IMR-90 (cell line): ENCODE measurements at regions not wholly inside any gene's neighbourhood (a gene's known extent, or its start where the extent isn't known, plus 50 kb on each side); places are given as distances from the start of the nearest gene placed in this dataset.

Source experiments
- ATAC-seq: fragments of 200-7000 bp; cut with Tn5 transposase; 2 replicates; pipeline ENCODE4 v1.9.1; 2020; ENCODE audit warnings: low read depth, mild to moderate bottlenecking, moderate library complexity
- BruUV-seq: library from RNA; stranded (reverse); fragments of 400-500 nt; replicated peaks from 2 replicates; lab custom pipeline; 2021; lab: Mats Ljungman, UMichigan
- CTCF ChIA-PET: fragments of 300-600 bp; formaldehyde crosslinking; extraction: SDS; loops from one replicate; lab custom pipeline; 2021; ENCODE audit warnings: antibody characterized with exemption; lab: Yijun Ruan, JAX
- POLR2A ChIA-PET: fragments of 300-600 bp; sonication (Branson Sonifier 250); formaldehyde crosslinking; loops from one replicate; lab custom pipeline; 2022; ENCODE audit warnings: antibody characterized with exemption; ENCODE audit not compliant: unreplicated experiment; lab: Charles Lee
- DNase-seq: peaks from one replicate; pipeline ENCODE4 v3.0.0; 2013
- H2AFZ ChIP-seq: replicated peaks from 2 replicates; pipeline ENCODE3; 2013; ENCODE audit warnings: low read length, mild to moderate bottlenecking; ENCODE audit not compliant: poor library complexity
- H2AK5ac ChIP-seq: 2 replicates; pipeline ENCODE4 v1.6.1; 2013; ENCODE audit warnings: low read depth, low read length, inconsistent platforms
- H2AK9ac ChIP-seq: replicated peaks from 2 replicates; pipeline ENCODE3; 2013; ENCODE audit warnings: mild to moderate bottlenecking, low read depth, low read length, moderate library complexity; ENCODE audit not compliant: poor library complexity
- H2BK120ac ChIP-seq: 2 replicates; pipeline ENCODE4 v1.6.1; 2013; ENCODE audit warnings: low read depth, low read length, inconsistent platforms
- H2BK15ac ChIP-seq: 3 replicates; pipeline ENCODE4 v1.6.1; 2013; ENCODE audit warnings: low read depth, low read length, inconsistent platforms
- H2BK20ac ChIP-seq: 2 replicates; pipeline ENCODE4 v1.6.1; 2013; ENCODE audit warnings: low read depth, mild to moderate bottlenecking, inconsistent platforms, low read length, moderate library complexity
- H2BK5ac ChIP-seq: 2 replicates; pipeline ENCODE4 v1.6.1; 2013; ENCODE audit warnings: mild to moderate bottlenecking, low read depth, low read length, inconsistent platforms; ENCODE audit not compliant: poor library complexity, severe bottlenecking
- H3K14ac ChIP-seq: replicated peaks from 2 replicates; pipeline ENCODE4 v1.6.1; 2013; ENCODE audit warnings: low read depth, low read length, inconsistent platforms
- H3K18ac ChIP-seq: 2 replicates; pipeline ENCODE4 v1.6.1; 2013; ENCODE audit warnings: low read depth, low read length, control low read depth
- H3K23ac ChIP-seq: 2 replicates; pipeline ENCODE4 v1.6.1; 2013; ENCODE audit warnings: low read depth, low read length, inconsistent platforms
- H3K27ac ChIP-seq: 2 replicates; pipeline ENCODE4 v1.5.1; 2013; ENCODE audit warnings: mild to moderate bottlenecking, control low read depth, low read length; ENCODE audit not compliant: insufficient read depth
- H3K27me3 ChIP-seq: 2 replicates; pipeline ENCODE4 v1.6.1; 2013; ENCODE audit warnings: low read length; ENCODE audit not compliant: control insufficient read depth, insufficient read depth
- H3K36me3 ChIP-seq: 2 replicates; pipeline ENCODE4 v1.6.1; 2013; ENCODE audit warnings: low read length, mixed read lengths; ENCODE audit not compliant: control insufficient read depth, insufficient read depth
- H3K4ac ChIP-seq: 2 replicates; pipeline ENCODE4 v1.6.1; 2013; ENCODE audit warnings: low read depth, low read length, inconsistent platforms
- H3K4me1 ChIP-seq: 2 replicates; pipeline ENCODE4 v1.6.1; 2013; ENCODE audit warnings: low read length, mixed read lengths; ENCODE audit not compliant: control insufficient read depth, insufficient read depth
- H3K4me2 ChIP-seq: 2 replicates; pipeline ENCODE4 v1.6.1; 2013; ENCODE audit warnings: low read depth, mild to moderate bottlenecking, control low read depth, low read length, moderate library complexity
- H3K4me3 ChIP-seq: 2 replicates; pipeline ENCODE4 v1.5.1; 2013; ENCODE audit warnings: low read depth, mild to moderate bottlenecking, control low read depth, low read length, moderate library complexity; ENCODE audit not compliant: insufficient read depth
- H3K56ac ChIP-seq: 2 replicates; pipeline ENCODE4 v1.6.1; 2013; ENCODE audit warnings: low read length, inconsistent platforms; ENCODE audit not compliant: insufficient read depth; ENCODE audit errors: extremely low read depth
- H3K79me1 ChIP-seq, 2 experiments: 2 replicates each; pipeline ENCODE4 v1.6.1; 2013; ENCODE audit warnings: low read length in 2 of 2, inconsistent platforms in 1 of 2, low read depth in 1 of 2
- H3K9ac ChIP-seq: 2 replicates; pipeline ENCODE4 v1.6.1; 2013; ENCODE audit warnings: low read depth, low read length, control low read depth
- H3K9me1 ChIP-seq: 2 replicates; pipeline ENCODE4 v1.6.1; 2013; ENCODE audit warnings: low read length, inconsistent platforms; ENCODE audit not compliant: insufficient read depth
- H3K9me3 ChIP-seq: 2 replicates; pipeline ENCODE4 v1.6.1; 2013; ENCODE audit warnings: low read length; ENCODE audit not compliant: control insufficient read depth, insufficient read depth
- H4K20me1 ChIP-seq: 2 replicates; pipeline ENCODE4 v1.6.1; 2013; ENCODE audit warnings: low read length, inconsistent platforms; ENCODE audit not compliant: insufficient read depth
- H4K5ac ChIP-seq: 2 replicates; pipeline ENCODE4 v1.6.1; 2013; ENCODE audit warnings: mild to moderate bottlenecking, low read depth, low read length, control low read depth
- H4K8ac ChIP-seq, 2 experiments: 2 replicates each; pipeline ENCODE4 v1.6.1; 2013; ENCODE audit warnings: low read depth in 2 of 2, low read length in 2 of 2, control low read depth in 1 of 2, inconsistent platforms in 1 of 2
- H4K91ac ChIP-seq: 2 replicates; pipeline ENCODE4 v1.6.1; 2013; ENCODE audit warnings: low read depth, low read length, inconsistent platforms; ENCODE audit not compliant: insufficient read depth
- BHLHE40 ChIP-seq: fragments of 150-350 bp; IDR thresholded peaks from 2 replicates; pipeline ENCODE4 v1.6.1; 2016; ENCODE audit warnings: mild to moderate bottlenecking, low read depth, low read length
- CEBPB ChIP-seq: IDR thresholded peaks from 2 replicates; pipeline ENCODE4 v1.6.1; 2012; ENCODE audit warnings: low read depth, low read length, improper control_type of control experiment
- CHD1 ChIP-seq: IDR thresholded peaks from 2 replicates; pipeline ENCODE4 v1.6.1; 2012; ENCODE audit warnings: low read depth, low read length, improper control_type of control experiment
- CTCF ChIP-seq: conservative IDR thresholded peaks from 2 replicates; pipeline ENCODE4 v1.5.1; 2012; ENCODE audit warnings: mild to moderate bottlenecking, low read depth, low read length, improper control_type of control experiment
- ELK1 ChIP-seq: fragments of 150-350 bp; IDR thresholded peaks from 2 replicates; pipeline ENCODE4 v1.6.1; 2016; ENCODE audit warnings: low read depth, mild to moderate bottlenecking, low read length, moderate library complexity, borderline replicate concordance
- FOS ChIP-seq: fragments of 150-350 bp; IDR thresholded peaks from 2 replicates; pipeline ENCODE4 v1.6.1; 2016; ENCODE audit warnings: low read depth, low read length
- MAFK ChIP-seq: IDR thresholded peaks from 2 replicates; pipeline ENCODE4 v1.6.1; 2012; ENCODE audit warnings: low read depth, low read length, improper control_type of control experiment
- MAZ ChIP-seq: IDR thresholded peaks from 2 replicates; pipeline ENCODE4 v1.6.1; 2012; ENCODE audit warnings: low read depth, mild to moderate bottlenecking, low read length, improper control_type of control experiment, moderate library complexity, borderline replicate concordance
- MXI1 ChIP-seq: IDR thresholded peaks from 2 replicates; pipeline ENCODE4 v1.6.1; 2012; ENCODE audit warnings: low read depth, mild to moderate bottlenecking, low read length, moderate library complexity, borderline replicate concordance
- NFE2L2 ChIP-seq: fragments of 150-350 bp; IDR thresholded peaks from 2 replicates; pipeline ENCODE4 v1.6.1; 2016; ENCODE audit warnings: low read depth, mild to moderate bottlenecking, low read length
- POLR2A ChIP-seq: IDR thresholded peaks from 2 replicates; pipeline ENCODE4 v1.6.1; 2012; ENCODE audit warnings: mild to moderate bottlenecking, low read depth, low read length
- RAD21 ChIP-seq: IDR thresholded peaks from 2 replicates; pipeline ENCODE4 v1.6.1; 2012; ENCODE audit warnings: low read length, improper control_type of control experiment
- RCOR1 ChIP-seq: IDR thresholded peaks from 2 replicates; pipeline ENCODE4 v1.6.1; 2012; ENCODE audit warnings: mild to moderate bottlenecking, low read length, improper control_type of control experiment; ENCODE audit not compliant: insufficient replicate concordance
- RFX5 ChIP-seq: IDR thresholded peaks from 2 replicates; pipeline ENCODE4 v1.8.0; 2012; ENCODE audit warnings: low read depth, mild to moderate bottlenecking, low read length, moderate library complexity
- SMC3 ChIP-seq: fragments of 150-350 bp; IDR thresholded peaks from 2 replicates; pipeline ENCODE4 v1.6.1; 2016; ENCODE audit warnings: low read depth, mild to moderate bottlenecking, antibody characterized with exemption, low read length, moderate library complexity
- USF2 ChIP-seq: fragments of 150-350 bp; IDR thresholded peaks from 2 replicates; pipeline ENCODE4 v1.6.1; 2017; ENCODE audit warnings: mild to moderate bottlenecking, antibody characterized with exemption, low read length, low read depth
- WGBS, 2 experiments: methylation state at CpG; one replicate each; pipeline versions ENCODE4 v1.1.5 to v1.1.7; 2013; ENCODE audit warnings: missing lambda C conversion rate in 2 of 2; ENCODE audit not compliant: insufficient read length in 1 of 2; ENCODE audit errors: extremely low coverage in 2 of 2; 5-methylcytosine and 5-hydroxymethylcytosine counted together
- dilution Hi-C: fragments of 300-500 bp; cut with HindIII; formaldehyde crosslinking; loops from one replicate; pipeline ENCODE4 v1.14.3; 2018; ENCODE audit warnings: low sequenced_read_pairs; ENCODE audit not compliant: unreplicated experiment
- in situ Hi-C: fragments of 300-500 bp; cut with MboI; formaldehyde crosslinking; loops from 3 replicates; pipeline ENCODE4 v1.14.3; 2019; ENCODE audit warnings: low sequenced_read_pairs, inconsistent platforms, mixed read lengths
- intact Hi-C: fragments of 100-400 bp; cut with micrococcal nuclease; formaldehyde crosslinking; loops from 2 replicates; pipeline ENCODE4 v1.10.0; 2022

- no peak overlapping the region for H3K14ac ChIP-seq
- H3K36me3 ChIP-seq, result no peaks in the 10 kb centered on the region
- H3K9me1 ChIP-seq, result 0 out of 2 replicates have a peak, but pooled peaks cover under 1% of the 10 kb centered on the region
- no peak overlapping the region for H4K91ac ChIP-seq
- peaks cover 5% of the 10 kb centered on the region; the same call in 1 of the 2 replicates for H3K27me3 ChIP-seq
- no peak overlapping the region for H3K23ac ChIP-seq
- dilution Hi-C loops, result no loop called here
- H2AK9ac ChIP-seq, result no peak overlapping the region
- H2AK5ac ChIP-seq, result no peak overlapping the region
- TF ChIP-seq RCOR1, result no peak
- TF ChIP-seq MAZ, result no peak
- no peak for TF ChIP-seq CTCF
- no peak for TF ChIP-seq BHLHE40
- no peak for TF ChIP-seq CEBPB
- TF ChIP-seq ELK1, result no peak
- no peak for TF ChIP-seq CHD1
- no peak for TF ChIP-seq NFE2L2
- no peak for TF ChIP-seq SMC3
- TF ChIP-seq POLR2A, result no peak
- no peak for TF ChIP-seq FOS
- no peak for TF ChIP-seq RAD21
- TF ChIP-seq MAFK, result no peak
- no peak for TF ChIP-seq USF2
- TF ChIP-seq MXI1, result no peak
- TF ChIP-seq RFX5, result no peak
- H3K4me3 ChIP-seq, result no peak overlapping the region
- no CpG with 5 or more reads among the region's 1 CpG for WGBS, 2 experiments
- H3K56ac ChIP-seq, result no peak overlapping the region
- no peaks in the 10 kb centered on the region for H3K9me3 ChIP-seq
- H3K4me2 ChIP-seq, result no peak overlapping the region
- CTCF ChIA-PET, result no interaction called here
- intact Hi-C loops, result no loop called here
- no peak overlapping the region for H2BK120ac ChIP-seq
- no peak overlapping the region for H3K27ac ChIP-seq
- no peaks in the 10 kb centered on the region for H3K79me1 ChIP-seq
- H4K20me1 ChIP-seq, result no peaks in the 10 kb centered on the region
- DNase-seq, result no peak
- ATAC-seq, result no peak
- H2AFZ ChIP-seq, result no peak overlapping the region
- no peak overlapping the region for H4K5ac ChIP-seq
- peaks cover 2% of the 10 kb centered on the region; the same call in 1 of the 2 replicates for H3K4me1 ChIP-seq
- H2BK20ac ChIP-seq, result no peak overlapping the region
- H3K18ac ChIP-seq, result no peak overlapping the region
- no peak overlapping the region for H3K9ac ChIP-seq
- H4K8ac ChIP-seq, result no peak overlapping the region
- in situ Hi-C loops, result no loop called here
- BruUV-seq, result no TSS peak
- H2BK15ac ChIP-seq, result no peak overlapping the region
- H2BK5ac ChIP-seq, result no peak overlapping the region
- no peak overlapping the region for H3K4ac ChIP-seq
- POLR2A ChIA-PET, result no interaction called here
Measured at GRCh38 chr12:105567061-105567460, 236.6 kb downstream of the C12orf75 start.
